ENCODE measurements at regions not wholly inside any gene's neighbourhood (a gene's known extent, or its start where the extent isn't known, plus 50 kb on each side); places are given as distances from the start of the nearest gene placed in this dataset.

DNA sequence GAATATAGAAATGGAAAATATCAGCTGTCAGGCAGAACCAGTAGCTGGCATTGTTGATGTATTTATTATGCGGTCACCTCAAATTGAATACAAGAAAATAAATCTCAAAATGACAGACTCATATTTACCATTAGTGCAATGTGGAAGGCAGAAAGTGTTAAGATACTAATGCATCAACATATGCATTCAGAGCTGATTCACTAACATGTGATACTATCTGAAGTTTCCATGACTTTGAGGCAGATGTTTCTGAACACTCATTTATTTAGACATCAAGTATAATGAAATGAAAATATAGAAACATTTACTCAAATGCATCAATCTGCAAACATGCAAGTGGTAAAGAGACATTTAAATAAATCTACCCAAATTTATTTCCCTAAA lies 474.2 kb upstream of the SLC10A2 start (continued):
- TF ChIP-seq, protein P1, sequence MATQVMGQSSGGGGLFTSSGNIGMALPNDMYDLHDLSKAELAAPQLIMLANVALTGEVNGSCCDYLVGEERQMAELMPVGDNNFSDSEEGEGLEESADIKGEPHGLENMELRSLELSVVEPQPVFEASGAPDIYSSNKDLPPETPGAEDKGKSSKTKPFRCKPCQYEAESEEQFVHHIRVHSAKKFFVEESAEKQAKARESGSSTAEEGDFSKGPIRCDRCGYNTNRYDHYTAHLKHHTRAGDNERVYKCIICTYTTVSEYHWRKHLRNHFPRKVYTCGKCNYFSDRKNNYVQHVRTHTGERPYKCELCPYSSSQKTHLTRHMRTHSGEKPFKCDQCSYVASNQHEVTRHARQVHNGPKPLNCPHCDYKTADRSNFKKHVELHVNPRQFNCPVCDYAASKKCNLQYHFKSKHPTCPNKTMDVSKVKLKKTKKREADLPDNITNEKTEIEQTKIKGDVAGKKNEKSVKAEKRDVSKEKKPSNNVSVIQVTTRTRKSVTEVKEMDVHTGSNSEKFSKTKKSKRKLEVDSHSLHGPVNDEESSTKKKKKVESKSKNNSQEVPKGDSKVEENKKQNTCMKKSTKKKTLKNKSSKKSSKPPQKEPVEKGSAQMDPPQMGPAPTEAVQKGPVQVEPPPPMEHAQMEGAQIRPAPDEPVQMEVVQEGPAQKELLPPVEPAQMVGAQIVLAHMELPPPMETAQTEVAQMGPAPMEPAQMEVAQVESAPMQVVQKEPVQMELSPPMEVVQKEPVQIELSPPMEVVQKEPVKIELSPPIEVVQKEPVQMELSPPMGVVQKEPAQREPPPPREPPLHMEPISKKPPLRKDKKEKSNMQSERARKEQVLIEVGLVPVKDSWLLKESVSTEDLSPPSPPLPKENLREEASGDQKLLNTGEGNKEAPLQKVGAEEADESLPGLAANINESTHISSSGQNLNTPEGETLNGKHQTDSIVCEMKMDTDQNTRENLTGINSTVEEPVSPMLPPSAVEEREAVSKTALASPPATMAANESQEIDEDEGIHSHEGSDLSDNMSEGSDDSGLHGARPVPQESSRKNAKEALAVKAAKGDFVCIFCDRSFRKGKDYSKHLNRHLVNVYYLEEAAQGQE (IDR thresholded peaks at IDR 0.05; ENCODE audit: unreplicated experiment), result no peak
- no peak for TF ChIP-seq ZNF462 (CRISPR knock-in tag; IDR thresholded peaks at IDR 0.05)

DNA sequence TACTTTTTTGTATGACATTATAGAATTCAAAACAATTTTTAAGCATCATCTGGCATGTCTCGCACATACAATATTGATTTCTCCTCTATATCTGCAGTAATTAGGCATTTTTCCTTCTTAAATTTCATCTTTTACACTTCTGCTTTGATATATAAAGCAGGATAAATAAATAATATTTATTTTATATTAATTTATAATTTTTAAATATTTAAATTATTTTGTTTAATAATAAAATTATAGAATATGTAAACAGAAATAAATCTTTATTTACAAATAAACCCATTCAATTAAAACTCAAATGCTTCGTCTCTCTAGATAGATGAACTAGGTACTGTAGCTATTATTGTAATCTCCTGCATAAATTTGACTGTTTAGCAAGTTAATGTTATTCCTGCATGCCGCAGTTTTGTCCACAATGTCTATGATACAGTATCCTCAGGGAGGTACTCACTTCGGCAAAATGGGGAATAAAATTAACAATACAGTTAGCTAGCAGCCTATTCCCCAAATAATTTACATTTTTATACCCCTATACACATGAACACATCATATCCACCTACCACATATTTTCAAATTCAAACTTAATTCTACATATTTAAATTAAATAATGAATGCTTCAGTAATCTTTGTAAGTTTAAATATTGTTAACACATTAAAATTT lies 473.6 kb upstream of the SLC10A2 start:
- peaks cover 13% of the 10 kb centered on the region; the same call in 2 of the 3 replicates for H3K36me3 Mint-ChIP-seq (ENCODE audit: low read depth)
- Histone ChIP-seq H3K4me1 (ENCODE audit: insufficient read depth) (no peaks in the 10 kb centered on the region; the same call in 1 of the 2 replicates), H4K20me1 (replicated peaks; ENCODE audit: insufficient read depth) (no peaks in the 10 kb centered on the region), H2AFZ (no peak overlapping the region), H3K9me2 (ENCODE audit: insufficient read depth) (no peaks in the 10 kb centered on the region), H3K4me3 (no peak overlapping the region), H3K27ac (ENCODE audit: low read depth) (no peak overlapping the region), H3K79me2 (replicated peaks; ENCODE audit: insufficient read depth) (no peaks in the 10 kb centered on the region), H3F3A (replicated peaks; ENCODE audit: low read depth) (no peaks in the 10 kb centered on the region), H3K27me3 (ENCODE audit: insufficient read depth) (no peaks in the 10 kb centered on the region), H3K36me3 (ENCODE audit: insufficient read depth) (0 out of 2 replicates have a peak, but pooled peaks cover 3% of the 10 kb centered on the region), H3K4me2 (no peak overlapping the region)
- DNase-seq (ENCODE audit: low spot score), result no peak
- H3K4me3 Mint-ChIP-seq, result no peak overlapping the region
- no peak for ATAC-seq
- H3K4me1 Mint-ChIP-seq, result peaks cover 4% of the 10 kb centered on the region; the same call in 2 of the 3 replicates
- H3K27me3 Mint-ChIP-seq (ENCODE audit: insufficient read depth, low read depth, poor library complexity), result no peaks in the 10 kb centered on the region
- no peak overlapping the region for H3K27ac Mint-ChIP-seq
- peaks cover 25% of the 10 kb centered on the region for H3K9me3 Mint-ChIP-seq
- TF ChIP-seq EZH2 (IDR thresholded peaks at IDR 0.05; ENCODE audit: low read depth, unreplicated experiment), result no peak
- TF ChIP-seq EZH2phosphoT487 (IDR thresholded peaks at IDR 0.05; ENCODE audit: unreplicated experiment), result no peak
- TF ChIP-seq ZNF462 (CRISPR knock-in tag; IDR thresholded peaks at IDR 0.05), result no peak

All from GM23338 (cell line).